NCI-H1105 (cell line): ENCODE measurements at regions not wholly inside any gene's neighbourhood (a gene's known extent, or its start where the extent isn't known, plus 50 kb on each side); places are given as distances from the start of the nearest gene placed in this dataset.
"Not testable (repeated sequence)": the region's sequence is repeated elsewhere in the genome, so short reads cannot be mapped to it uniquely, and the experiment has no call there.

ENCODE experiments used
- DNase-seq: peaks from one replicate; lab custom pipeline; 2025; lab: John Stamatoyannopoulos, UW

DNA sequence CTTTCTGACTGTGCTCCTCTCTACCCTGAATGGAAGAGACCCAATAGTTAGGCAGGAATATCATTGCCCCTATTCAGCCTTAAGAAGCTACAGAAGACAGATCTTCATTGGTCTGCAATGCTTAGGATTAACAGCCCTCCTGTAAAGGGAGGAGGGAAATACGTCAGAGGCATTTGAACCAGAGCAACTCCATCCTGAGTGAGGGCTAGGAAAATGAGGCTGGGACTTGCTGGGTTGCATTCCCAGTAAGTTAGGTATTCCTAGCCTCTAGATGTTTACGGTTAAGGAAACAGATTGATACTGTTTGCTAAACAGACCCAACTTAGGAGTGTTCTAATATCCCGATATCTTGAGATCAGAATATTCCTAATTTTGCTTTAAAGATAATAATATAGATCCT, 63.5 kb downstream of the PCDH18 start:
- DNase-seq, result no peak

DNA sequence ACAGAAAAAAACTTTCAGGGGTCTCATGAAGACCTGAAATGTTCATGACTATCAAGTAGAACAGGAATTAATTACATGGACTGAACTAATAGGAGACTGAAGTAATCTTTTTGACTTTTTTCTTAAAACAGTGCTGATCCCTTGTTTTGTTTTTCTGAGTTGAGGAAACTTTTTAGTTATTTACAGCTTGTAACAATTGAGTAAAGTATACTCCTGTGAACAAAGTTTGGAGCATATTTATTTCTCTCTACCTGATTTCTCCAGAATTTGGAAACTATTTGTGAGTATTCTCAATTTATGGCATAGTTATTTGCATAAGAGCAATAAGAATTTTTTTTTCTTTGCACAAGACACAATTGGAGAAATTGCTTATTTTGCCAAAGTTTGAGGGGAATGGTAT, 64.8 kb downstream of the PCDH18 start:
- DNase-seq, result no peak

DNA sequence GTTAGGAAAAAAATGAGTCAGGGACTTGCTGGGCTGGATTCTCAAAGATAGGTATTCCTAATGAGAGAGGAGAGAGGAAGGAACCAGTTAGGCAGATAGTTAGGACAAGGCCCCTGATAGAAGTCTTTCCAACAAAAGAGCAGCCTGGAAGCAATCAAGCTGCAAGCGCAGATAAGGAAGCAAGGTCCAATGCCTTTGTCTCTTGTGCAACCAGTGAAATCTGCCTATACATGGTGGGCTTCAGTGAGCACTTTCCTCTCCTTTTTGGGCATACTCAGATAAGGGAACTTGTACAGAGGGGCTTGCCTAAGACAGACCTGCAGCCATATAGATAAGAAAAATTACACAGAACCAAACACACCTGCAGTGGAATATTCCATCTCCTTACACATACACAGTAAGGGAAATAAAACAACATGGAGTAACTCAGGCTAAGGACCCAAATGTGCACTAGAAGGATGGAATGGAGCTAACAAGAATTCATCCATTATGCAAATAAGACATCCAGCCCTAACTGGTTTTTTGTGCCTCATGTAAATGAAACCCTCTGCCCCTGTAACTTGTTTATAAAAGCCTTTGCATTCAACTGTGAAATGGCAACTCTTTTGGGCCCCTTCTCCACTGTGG, 68.8 kb downstream of the PCDH18 start:
- DNase-seq, result no peak

DNA sequence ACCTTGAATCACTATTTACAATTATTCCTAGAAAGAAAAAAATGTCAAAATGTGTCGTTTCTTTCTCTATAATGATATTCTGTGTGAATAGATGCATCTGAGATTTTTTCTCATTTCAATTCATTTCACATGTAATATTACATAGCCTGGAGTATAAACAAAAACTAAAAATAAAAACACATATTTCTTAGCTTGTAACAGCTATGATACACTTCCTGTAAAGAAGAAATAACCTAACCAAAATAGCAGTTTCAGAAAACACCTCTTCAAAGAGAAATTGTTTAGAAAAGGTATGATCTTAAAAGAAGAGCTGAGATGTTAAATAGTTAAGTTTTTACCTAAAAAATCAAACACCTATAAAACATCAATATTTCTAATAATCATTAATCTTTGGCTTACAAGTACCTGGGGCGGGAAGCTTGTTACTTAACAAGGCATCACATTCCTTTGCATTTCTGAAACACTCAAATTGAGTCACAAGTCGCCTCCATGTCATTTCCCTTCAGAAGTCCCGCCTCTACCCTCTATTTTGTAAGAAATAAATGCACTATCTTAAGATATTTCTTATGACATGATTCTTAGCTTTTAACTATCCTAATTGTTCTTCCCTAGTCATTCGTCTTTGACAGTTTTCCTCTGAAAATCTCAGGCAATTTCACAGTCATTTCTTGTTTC, 76.5 kb downstream of the PCDH18 start:
- DNase-seq, result no peak

DNA sequence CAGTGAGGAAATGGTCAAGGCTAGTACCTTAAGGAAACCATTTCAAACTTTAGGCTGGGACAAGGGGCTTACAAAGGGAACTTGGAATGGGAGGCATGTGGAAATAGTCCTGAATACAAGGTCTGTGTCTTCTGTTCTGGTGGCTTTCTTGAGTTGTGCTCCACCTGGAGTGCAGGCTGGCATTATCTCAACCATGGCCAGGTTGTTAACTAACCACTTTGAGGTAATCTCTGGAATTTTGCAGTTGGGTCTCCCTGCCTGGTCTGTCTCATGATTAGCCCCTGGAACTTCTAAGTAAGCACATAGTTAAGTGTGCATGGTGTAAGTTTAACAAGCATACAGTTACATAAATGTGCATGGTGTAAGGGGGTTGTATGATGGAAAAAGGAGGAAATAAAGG, 77.5 kb downstream of the PCDH18 start:
- DNase-seq, result no peak

DNA sequence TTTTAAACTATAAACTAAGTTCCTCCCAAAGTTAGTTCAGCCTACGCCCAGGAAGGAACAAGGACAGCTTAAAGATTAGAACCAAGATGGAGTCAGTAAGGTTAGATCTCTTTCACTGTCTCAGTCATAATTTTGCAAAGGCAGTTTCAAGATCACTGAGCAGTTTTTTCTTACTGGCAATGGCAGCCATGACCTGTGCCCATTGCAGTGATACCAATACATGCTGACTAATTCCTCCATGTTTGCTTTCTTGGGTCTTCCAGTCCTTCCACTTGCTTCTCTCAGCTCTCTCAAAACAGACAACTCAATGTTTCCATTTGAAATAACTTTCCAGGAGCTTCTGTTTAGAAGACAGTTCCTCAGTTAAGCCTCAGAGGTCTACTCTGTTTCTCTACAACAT, 79.5 kb downstream of the PCDH18 start:
- no peak for DNase-seq

DNA sequence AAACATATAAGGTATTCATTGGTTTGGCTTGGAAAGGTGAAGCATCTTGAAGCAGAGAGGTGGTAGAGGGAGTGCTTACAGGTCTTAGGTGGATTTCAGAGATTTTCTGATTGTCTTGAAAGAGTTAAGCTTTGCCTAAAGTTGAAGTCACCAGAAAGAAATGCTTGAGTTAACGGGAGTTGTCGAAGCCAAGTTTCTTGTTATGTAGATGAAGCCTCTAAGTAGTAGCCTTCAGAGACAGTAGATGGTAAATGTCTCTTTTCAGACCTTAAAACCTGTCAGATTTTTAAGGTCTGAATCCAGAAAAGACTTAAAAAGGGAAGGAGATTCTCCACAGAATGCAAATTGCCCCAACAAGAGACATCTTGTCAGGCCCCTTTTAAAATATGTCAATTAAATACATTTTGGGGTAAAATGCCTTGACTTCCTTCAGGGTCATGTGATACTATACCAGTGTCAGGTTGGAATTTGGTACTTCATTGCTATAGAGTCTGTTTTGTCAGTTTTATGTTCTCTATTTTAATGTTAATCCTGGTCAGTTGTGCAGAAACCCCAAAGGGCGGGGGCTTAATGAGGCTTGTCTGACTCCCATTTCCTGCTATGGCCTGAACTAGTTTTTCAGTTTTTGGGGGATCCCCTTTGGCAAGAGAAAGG, 81.0 kb downstream of the PCDH18 start:
- no peak for DNase-seq

DNA sequence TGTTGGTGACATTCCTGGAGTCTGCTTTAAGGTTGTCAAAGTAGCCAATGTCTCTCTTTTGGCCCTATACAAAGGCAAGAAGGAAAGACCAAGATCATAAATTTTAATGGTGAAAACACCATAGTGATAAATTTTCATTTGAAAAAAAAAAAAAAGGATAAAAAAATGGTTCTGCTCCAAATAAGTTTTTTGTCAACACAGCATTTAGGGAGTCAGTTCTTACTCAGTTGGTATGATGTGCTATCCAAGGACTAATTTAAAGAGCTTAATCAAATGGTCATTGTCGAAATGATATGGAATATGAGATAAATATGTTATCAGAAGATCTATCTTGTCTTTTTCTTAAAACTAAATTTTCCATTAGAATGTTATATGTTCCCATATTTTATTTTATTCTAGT, 83.9 kb downstream of the PCDH18 start:
- no peak for DNase-seq

DNA sequence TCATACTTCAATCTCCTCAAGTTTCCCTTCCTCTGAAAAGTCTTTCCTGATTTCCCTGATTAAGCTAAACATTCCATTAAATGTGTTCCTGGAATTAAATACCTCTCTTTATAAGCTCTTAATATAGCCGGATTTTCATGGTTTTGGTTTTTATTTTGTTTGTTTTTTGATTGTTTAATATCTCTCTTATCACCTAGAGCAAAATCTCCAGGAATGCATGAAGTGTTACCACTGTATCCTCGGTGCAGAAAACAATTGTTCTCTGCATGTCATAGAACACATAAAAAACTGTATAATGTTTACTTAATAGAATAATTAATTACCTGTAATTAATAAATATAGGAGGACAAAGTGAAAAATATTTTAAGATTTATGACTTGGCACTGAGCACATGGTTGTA, 86.2 kb downstream of the PCDH18 start:
- no peak for DNase-seq

DNA sequence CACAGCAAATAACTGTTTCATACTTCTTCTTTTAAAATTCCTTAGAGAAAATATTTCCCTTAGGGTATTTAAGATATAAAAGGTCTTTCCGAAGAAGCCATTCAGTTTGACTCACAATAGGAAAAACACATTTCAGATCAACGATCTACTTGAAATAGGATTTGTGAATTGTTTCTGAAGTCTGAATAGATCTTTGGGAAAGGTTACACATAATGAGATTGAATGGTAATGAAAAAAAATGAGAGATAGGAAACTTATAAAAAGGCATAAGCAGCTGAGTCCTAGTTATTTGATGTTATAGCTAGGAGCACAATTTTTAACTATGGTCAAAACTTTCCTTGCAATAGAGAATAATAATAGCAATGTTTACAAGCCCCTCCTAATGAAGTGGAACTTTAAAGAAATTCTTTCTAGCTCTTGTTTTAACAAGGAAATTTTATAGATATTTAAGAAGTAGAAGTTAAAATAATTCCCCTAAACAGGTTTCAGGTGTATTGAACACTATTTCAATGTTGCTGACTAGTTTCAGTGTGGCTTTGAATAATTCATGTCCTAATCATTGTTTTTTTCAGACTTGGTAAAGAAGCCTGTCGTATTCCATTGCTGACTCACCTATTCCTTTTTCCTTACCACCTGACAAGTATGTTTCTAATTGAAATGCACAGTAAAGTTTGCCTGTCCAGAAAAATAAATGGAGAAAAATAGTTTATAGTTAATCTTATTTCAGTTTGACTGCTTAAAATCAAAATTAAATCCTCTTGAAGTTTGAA, 89.1 kb downstream of the PCDH18 start:
- DNase-seq, result no peak

DNA sequence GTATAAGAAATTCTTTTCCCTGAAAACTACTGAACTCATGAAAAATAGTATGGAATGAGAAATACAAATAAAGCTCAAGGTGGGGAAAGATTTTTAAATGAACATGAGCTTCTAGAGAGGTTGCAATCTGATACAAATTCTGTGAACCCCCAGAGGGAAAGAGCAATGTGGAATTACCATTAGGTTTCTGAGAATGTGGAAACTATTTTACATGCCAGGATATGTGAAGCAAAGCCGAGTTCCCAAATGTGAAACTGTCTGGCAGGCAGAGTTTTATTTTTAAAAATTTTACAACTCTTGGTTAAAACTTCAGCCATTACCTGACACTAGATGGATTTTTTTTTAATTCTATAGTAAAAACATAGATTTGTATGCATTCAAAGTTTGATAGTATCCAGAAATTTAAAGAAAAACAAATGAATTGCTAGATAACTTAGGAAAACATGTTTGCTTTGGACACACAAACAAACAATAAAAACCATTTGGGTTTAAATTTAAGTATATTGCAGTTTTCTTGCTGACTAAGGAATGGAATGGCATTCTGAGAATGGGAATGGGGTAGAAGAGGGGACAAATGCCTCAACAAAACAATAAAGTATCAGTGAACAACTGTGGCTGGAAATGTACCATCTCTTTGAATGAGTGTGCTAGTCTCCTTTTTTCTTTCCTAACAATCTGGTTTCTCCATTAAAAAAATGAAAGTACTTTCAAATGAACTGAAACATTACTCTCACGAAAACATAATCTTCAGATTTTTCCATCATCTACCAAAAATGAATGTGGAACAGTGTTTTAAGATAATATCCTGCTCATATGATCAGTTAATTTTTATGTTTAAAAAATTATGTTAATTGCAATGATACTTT, 99.6 kb downstream of the PCDH18 start:
- DNase-seq, result no peak

DNA sequence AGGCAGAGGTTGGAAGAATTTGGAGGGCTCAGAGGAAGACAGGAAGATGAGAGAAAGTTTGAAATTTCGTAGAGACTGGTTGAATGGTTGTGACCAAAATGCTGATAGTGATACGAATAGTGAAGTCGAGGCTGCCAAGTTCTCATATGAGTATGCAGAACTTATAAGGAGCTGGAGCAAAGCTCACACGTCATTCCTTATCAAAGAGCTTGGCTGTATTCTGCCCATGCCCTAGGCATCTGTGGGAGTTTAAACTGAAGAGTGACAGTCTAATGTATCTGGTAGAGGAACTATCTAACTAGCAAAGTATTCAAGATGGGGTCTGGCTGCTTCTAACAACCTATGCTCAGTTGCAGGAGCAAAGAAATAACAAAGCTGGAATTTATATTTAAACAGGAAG, 102.1 kb downstream of the PCDH18 start:
- no peak for DNase-seq

DNA sequence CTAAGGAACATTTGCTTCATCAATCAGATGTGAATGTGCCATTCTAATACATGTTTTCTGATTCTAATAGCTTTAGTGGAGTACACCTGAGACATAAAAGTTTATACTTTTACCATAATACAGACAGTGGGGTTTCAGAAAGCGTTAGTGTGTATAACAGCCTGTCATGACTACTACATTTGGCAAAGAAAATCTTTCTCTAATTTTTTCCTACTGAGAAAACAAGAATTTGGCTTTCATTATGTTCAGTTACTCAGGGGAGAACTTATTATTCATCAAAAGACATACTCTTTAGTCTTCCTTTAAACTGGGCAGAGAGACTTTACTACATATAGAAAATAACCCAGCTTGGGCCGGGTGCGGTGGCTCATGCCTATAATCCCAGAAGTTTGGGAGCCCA, 104.9 kb downstream of the PCDH18 start:
- no peak for DNase-seq

DNA sequence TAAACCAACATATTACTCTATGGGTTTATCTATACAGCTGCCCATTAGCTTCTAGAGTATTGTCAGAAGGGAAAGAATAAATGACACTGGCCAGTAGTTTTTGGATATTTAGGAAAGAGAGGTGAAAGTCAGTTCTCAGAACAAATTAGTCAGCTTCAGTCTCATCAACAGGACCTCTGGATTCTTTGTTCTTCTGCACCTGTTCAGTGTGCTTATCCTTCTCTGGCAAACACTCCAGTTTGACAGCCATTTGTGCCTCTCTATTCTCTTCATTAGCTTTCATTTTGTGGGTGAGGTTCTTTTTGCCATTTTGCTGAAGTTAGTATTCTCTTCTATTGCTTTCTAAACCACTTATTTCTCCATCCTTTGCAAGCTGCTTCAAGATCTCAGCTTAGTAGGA, 107.0 kb downstream of the PCDH18 start:
- DNase-seq, result no peak

DNA sequence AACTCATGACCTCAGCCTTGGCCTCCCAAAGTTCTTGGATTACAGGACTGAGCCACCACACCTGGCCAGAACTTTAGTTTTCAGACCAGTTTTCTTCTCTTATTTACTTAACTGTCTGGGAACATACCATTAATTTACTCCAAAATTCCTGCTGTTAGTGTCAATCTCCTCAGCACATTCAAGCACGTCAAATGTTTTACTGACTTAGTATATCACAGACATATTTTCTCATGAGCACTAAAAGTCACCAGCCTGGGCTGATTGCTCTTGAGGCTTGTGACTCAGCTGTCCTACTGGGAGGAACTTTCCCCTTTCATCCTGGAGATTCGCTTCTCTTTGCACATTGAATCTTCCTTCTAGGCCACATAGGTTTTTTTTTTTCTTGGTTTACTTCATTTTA, 109.6 kb downstream of the PCDH18 start:
- no peak for DNase-seq

DNA sequence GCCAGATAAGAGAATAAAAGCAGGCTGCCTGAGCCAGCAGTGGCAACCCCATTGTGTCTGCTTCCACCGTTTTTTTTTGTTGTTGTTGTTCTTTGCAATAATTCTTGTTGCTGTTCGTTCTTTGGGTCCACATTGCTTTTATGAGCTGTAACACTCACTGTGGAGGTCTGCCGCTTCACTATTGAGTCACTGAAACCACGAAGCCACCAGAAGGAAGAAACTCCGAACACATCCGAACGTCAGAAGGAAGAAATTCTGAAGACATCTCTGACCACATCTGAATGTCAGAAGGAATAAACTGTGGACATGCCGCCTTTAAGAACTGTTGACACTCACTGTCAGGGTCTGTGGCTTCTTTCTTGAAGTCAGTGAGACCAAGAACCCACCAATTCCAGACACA, 110.5 kb downstream of the PCDH18 start:
- DNase-seq, result no peak

DNA sequence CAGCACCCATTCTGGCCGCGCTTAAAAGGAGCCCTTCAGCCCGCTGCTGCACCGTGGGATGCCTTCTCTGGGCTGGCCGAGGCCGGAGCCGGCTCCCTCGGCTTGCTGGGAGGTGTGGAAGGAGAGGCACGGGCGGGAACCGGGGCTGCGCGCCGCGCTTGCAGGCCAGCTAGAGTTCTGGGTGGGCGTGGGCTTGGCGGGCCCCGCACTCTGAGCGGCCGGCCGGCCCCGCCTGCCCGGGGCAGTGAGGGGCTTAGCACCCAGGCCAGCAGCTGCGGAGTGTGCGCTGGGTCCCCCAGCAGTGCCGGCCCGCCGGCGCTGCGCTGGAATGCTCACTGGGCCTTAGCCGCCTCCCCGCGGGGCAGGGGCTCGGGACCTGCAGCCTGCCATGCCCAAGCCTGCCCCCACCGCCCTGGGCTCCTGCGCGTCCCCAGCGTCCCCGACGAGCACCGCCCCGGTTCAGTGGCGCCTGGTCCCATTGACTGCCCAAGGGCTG, 111.3 kb downstream of the PCDH18 start:
- DNase-seq, result no peak

DNA sequence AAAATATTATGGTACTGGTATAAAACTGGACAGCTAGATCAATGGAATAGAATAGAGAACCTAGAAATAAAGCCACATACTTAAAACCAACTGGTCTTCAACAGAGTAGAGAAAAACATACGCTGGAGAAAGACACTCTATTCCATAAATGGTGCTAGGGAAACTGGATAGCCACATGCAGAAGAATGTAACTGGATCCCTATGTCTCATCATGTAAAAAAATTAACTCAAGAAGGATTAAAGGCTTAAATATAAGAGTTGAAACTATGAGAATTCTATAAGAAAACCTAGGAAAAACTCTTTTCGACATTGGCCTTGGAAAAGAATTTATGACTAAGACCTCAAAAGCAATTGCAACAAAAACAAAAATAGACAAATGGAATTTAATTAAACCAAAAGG, 114.6 kb downstream of the PCDH18 start:
- no peak for DNase-seq

DNA sequence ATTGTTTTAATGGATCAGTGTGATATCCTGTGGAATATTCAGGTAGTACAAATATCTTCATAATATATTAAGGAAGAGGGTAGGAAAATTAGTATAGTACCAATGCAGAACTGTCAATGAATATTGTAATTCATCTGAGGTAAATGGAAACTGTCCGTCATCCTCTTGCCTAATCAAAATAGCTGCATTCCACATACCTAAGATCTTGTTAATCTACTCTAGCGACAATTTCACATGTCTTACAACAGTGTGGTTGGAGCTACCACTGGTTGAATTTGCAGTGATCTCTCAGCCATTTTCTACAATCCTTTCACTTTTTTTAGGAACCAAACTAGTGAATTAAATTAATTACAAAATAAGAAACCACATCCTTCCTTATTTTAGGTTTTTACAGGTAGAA, 117.5 kb downstream of the PCDH18 start:
- no peak for DNase-seq

DNA sequence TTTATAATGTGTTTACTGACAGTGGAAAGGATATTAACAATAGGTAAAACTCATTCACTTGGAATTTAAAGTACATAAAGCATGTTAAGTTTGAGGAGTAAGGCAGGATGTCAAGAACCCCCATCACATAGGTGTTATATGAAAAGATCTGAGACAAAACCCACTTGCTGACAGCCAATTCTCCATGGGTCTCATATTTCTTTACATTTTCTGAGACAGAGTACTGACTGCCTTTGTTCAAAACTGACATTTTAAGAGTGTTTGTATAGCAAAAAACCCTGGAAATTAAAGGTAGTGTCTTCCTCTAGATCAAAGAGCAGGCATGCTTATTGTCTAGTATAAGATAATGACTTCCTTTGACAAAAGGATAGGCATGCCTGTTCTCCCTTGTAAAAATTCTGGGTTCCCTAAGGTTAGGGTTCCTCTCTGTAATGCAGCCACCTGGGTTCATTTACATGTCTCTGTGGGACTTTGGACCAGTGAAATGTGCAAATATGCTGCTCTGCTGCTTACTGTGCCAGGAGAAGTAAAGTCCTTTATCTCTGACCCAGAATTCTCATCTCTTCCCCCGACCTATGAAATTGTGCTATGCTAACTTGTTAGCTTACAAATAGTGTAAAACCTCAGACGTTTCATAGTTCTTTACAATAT, 123.6 kb downstream of the PCDH18 start:
- no peak for DNase-seq

DNA sequence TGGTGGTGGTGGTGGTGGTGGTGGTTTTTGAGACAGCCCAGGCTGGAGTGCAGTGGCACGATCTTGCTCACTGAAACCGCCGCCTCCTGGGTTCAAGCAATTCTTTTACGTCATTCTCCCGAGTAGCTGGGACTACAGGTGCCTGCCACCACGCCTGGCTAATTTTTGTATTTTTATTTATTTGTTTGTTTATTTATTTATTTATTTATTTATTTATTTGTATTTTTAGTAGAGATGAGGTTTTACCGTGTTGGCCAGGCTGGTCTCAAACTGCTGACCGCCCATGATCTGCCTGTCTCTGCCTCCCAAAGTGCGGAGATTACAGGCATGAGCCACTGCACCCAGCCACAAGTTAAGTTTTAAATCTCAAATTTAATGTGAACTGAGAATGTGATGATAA, 126.5 kb downstream of the PCDH18 start:
- DNase-seq, result not testable (repeated sequence)
